ENCODE measurements at regions not wholly inside any gene's neighbourhood (a gene's known extent, or its start where the extent isn't known, plus 50 kb on each side); places are given as distances from the start of the nearest gene placed in this dataset.

GRCh38 chr10:128337860-128338378 is 211.7 kb upstream of the MKI67 start:
- DNase-seq (ENCODE audit: extremely low read depth, insufficient read length), result no peak
- no peak overlapping the region for H3K4me3 ChIP-seq (replicated peaks; ENCODE audit: low read depth, low read length)
- no peaks in the 10 kb centered on the region for H3K36me3 ChIP-seq (ENCODE audit: control insufficient read depth, insufficient read depth, low read length)
- TF ChIP-seq CTCF (IDR thresholded peaks at IDR 0.05; ENCODE audit: insufficient read depth, low read length, poor library complexity, severe bottlenecking), result no peak
- H3K27me3 ChIP-seq (replicated peaks; ENCODE audit: control insufficient read depth, insufficient read depth, low read length), result no peaks in the 10 kb centered on the region; the same call in 1 of the 2 replicates

- Histone ChIP-seq H3K36me3 (ENCODE audit: control insufficient read depth, insufficient read depth, low read length) (no peaks in the 10 kb centered on the region), H3K4me3 (replicated peaks; ENCODE audit: low read depth, low read length) (no peak overlapping the region), H3K27me3 (replicated peaks; ENCODE audit: control insufficient read depth, insufficient read depth, low read length) (no peaks in the 10 kb centered on the region; the same call in 1 of the 2 replicates)
- DNase-seq (ENCODE audit: extremely low read depth, insufficient read length), result no peak
- TF ChIP-seq CTCF (IDR thresholded peaks at IDR 0.05; ENCODE audit: insufficient read depth, low read length, poor library complexity, severe bottlenecking), result no peak
Observed at GRCh38 chr10:128338951-128339350, 212.7 kb upstream of the MKI67 start.

- no peaks in the 10 kb centered on the region for H3K36me3 ChIP-seq (ENCODE audit: control insufficient read depth, insufficient read depth, low read length)
- no peak overlapping the region for H3K4me3 ChIP-seq (replicated peaks; ENCODE audit: low read depth, low read length)
- TF ChIP-seq CTCF (IDR thresholded peaks at IDR 0.05; ENCODE audit: insufficient read depth, low read length, poor library complexity, severe bottlenecking), result no peak
- DNase-seq (ENCODE audit: extremely low read depth, insufficient read length), result no peak
- no peaks in the 10 kb centered on the region; the same call in 1 of the 2 replicates for H3K27me3 ChIP-seq (replicated peaks; ENCODE audit: control insufficient read depth, insufficient read depth, low read length)
Observed at GRCh38 chr10:128339753-128340152, 213.5 kb upstream of the MKI67 start.

- H3K36me3 ChIP-seq (ENCODE audit: control insufficient read depth, insufficient read depth, low read length), result no peaks in the 10 kb centered on the region
- DNase-seq (ENCODE audit: extremely low read depth, insufficient read length), result no peak
- H3K27me3 ChIP-seq (replicated peaks; ENCODE audit: control insufficient read depth, insufficient read depth, low read length), result no peaks in the 10 kb centered on the region
- TF ChIP-seq CTCF (IDR thresholded peaks at IDR 0.05; ENCODE audit: insufficient read depth, low read length, poor library complexity, severe bottlenecking), result no peak
- no peak overlapping the region for H3K4me3 ChIP-seq (replicated peaks; ENCODE audit: low read depth, low read length)
Observed at GRCh38 chr10:128345353-128345752, 219.1 kb upstream of the MKI67 start.

GRCh38 chr10:128360783-128361182 is 234.6 kb upstream of the MKI67 start:
- no peak for TF ChIP-seq CTCF (IDR thresholded peaks at IDR 0.05; ENCODE audit: insufficient read depth, low read length, poor library complexity, severe bottlenecking)

GRCh38 chr10:128361487-128361886 is 235.3 kb upstream of the MKI67 start:
- no peak overlapping the region for H3K4me3 ChIP-seq (replicated peaks; ENCODE audit: low read depth, low read length)
- H3K27me3 ChIP-seq (replicated peaks; ENCODE audit: control insufficient read depth, insufficient read depth, low read length), result no peaks in the 10 kb centered on the region
- H3K36me3 ChIP-seq (ENCODE audit: control insufficient read depth, insufficient read depth, low read length), result no peaks in the 10 kb centered on the region
- no peak for TF ChIP-seq CTCF (IDR thresholded peaks at IDR 0.05; ENCODE audit: insufficient read depth, low read length, poor library complexity, severe bottlenecking)
- DNase-seq (ENCODE audit: extremely low read depth, insufficient read length), result no peak

More at GRCh38 chr10:128360783-128361182, 234.6 kb upstream of the MKI67 start:
- H3K27me3 ChIP-seq (replicated peaks; ENCODE audit: control insufficient read depth, insufficient read depth, low read length), result no peaks in the 10 kb centered on the region
- no peak overlapping the region for H3K4me3 ChIP-seq (replicated peaks; ENCODE audit: low read depth, low read length)
- DNase-seq (ENCODE audit: extremely low read depth, insufficient read length), result no peak
- H3K36me3 ChIP-seq (ENCODE audit: control insufficient read depth, insufficient read depth, low read length), result no peaks in the 10 kb centered on the region

All from GM06990 (cell line).